Esophagus squamous epithelium (tissue), 4 donors: ENCODE measurements at regions not wholly inside any gene's neighbourhood (a gene's known extent, or its start where the extent isn't known, plus 50 kb on each side); places are given as distances from the start of the nearest gene placed in this dataset.

ENCODE experiments used
- CTCF ChIP-seq, 6 experiments: fragments of 450-650 bp in 4 of 6; fragments of 200-600 bp in 2 of 6; sonication (generic) in 2 of 6; IDR thresholded peaks; one replicate each; pipeline ENCODE4 v1.5.1; 2016 to 2019; ENCODE audit warnings: antibody characterized with exemption in 6 of 6, mild to moderate bottlenecking in 4 of 6, moderate library complexity in 4 of 6
- POLR2A ChIP-seq, 4 donors: fragments of 450-650 bp; IDR thresholded peaks; one replicate each; pipeline ENCODE4 v1.6.1; 2017; ENCODE audit warnings: antibody characterized with exemption in 4 of 4, mild to moderate bottlenecking in 4 of 4, moderate library complexity in 3 of 4

GRCh38 chr12:16881986-16882570 lies 276.1 kb upstream of the LMO3 start:
- TF ChIP-seq CTCF (IDR thresholded peaks at IDR 0.05) (no peak), POLR2A (IDR thresholded peaks at IDR 0.05) (no peak)
